Neuronal stem cell (in vitro differentiated cells): ENCODE measurements at regions not wholly inside any gene's neighbourhood (a gene's known extent, or its start where the extent isn't known, plus 50 kb on each side); places are given as distances from the start of the nearest gene placed in this dataset.

ENCODE experiments used
- DNase-seq: peaks from one replicate; pipeline ENCODE4 v3.0.0-alpha.2; 2013; ENCODE audit warnings: low spot score
- H2AFZ ChIP-seq: one replicate; pipeline ENCODE4 v1.6.1; 2013; ENCODE audit warnings: mild to moderate bottlenecking, low read length, inconsistent platforms
- H2AK5ac ChIP-seq: 2 replicates; pipeline ENCODE4 v1.6.1; 2013; ENCODE audit warnings: low read depth, mild to moderate bottlenecking, inconsistent platforms, low read length, moderate library complexity, mixed read lengths
- H2BK120ac ChIP-seq: 2 replicates; pipeline ENCODE4 v1.6.1; 2013; ENCODE audit warnings: low read depth, mild to moderate bottlenecking, inconsistent platforms, low read length, moderate library complexity, mixed read lengths
- H2BK12ac ChIP-seq: one replicate; pipeline ENCODE4 v1.6.1; 2013; ENCODE audit warnings: low read length, inconsistent platforms
- H2BK15ac ChIP-seq: 2 replicates; pipeline ENCODE4 v1.6.1; 2013; ENCODE audit warnings: mild to moderate bottlenecking, low read length, inconsistent platforms, mixed read lengths
- H2BK5ac ChIP-seq: one replicate; pipeline ENCODE4 v1.6.1; 2013; ENCODE audit warnings: inconsistent platforms, mild to moderate bottlenecking, low read length, moderate library complexity
- H3K14ac ChIP-seq: one replicate; pipeline ENCODE4 v1.6.1; 2013; ENCODE audit warnings: low read length, inconsistent platforms
- H3K18ac ChIP-seq: 2 replicates; pipeline ENCODE4 v1.6.1; 2013; ENCODE audit warnings: low read length, inconsistent platforms
- H3K23ac ChIP-seq: 2 replicates; pipeline ENCODE4 v1.6.1; 2013; ENCODE audit warnings: low read depth, mild to moderate bottlenecking, mixed read lengths, low read length, inconsistent platforms; ENCODE audit not compliant: poor library complexity
- H3K27ac ChIP-seq: replicated peaks from 3 replicates; pipeline ENCODE4 v1.5.1; 2013; ENCODE audit warnings: low read length, inconsistent platforms
- H3K27me3 ChIP-seq, 3 experiments: 2 replicates each; pipeline ENCODE4 v1.6.1; 2013; ENCODE audit warnings: low read length in 3 of 3, mild to moderate bottlenecking in 2 of 3, inconsistent platforms in 1 of 3, low read depth in 1 of 3, mixed read lengths in 1 of 3, moderate library complexity in 1 of 3; ENCODE audit not compliant: control insufficient read depth in 3 of 3, insufficient read depth in 3 of 3
- H3K36me3 ChIP-seq, 2 donors: replicated peaks in 1 of 2; 2 replicates each; pipeline ENCODE4 v1.6.1; 2013; ENCODE audit warnings: low read length in 2 of 2; ENCODE audit not compliant: control insufficient read depth in 2 of 2, insufficient read depth in 2 of 2
- H3K4ac ChIP-seq: 2 replicates; pipeline ENCODE4 v1.6.1; 2013; ENCODE audit warnings: inconsistent platforms, mild to moderate bottlenecking, low read length, moderate library complexity
- H3K4me1 ChIP-seq, 2 donors: 1 replicate in 1 of 2; 2 replicates in 1 of 2; pipeline ENCODE4 v1.6.1; 2013; ENCODE audit warnings: low read length in 2 of 2, low read depth in 1 of 2; ENCODE audit not compliant: control insufficient read depth in 2 of 2, insufficient read depth in 1 of 2
- H3K4me2 ChIP-seq: one replicate; pipeline ENCODE4 v1.6.1; 2013; ENCODE audit warnings: mild to moderate bottlenecking, low read length, inconsistent platforms; ENCODE audit not compliant: insufficient read depth, poor library complexity, severe bottlenecking
- H3K4me3 ChIP-seq, 2 donors: 2 replicates each; pipeline ENCODE4 v1.5.1; 2013; ENCODE audit warnings: low read length in 2 of 2, mild to moderate bottlenecking in 2 of 2, inconsistent platforms in 1 of 2, moderate library complexity in 1 of 2
- H3K79me1 ChIP-seq: one replicate; pipeline ENCODE4 v1.6.1; 2013; ENCODE audit warnings: low read depth, mild to moderate bottlenecking, inconsistent platforms, low read length, moderate library complexity
- H3K9ac ChIP-seq: one replicate; pipeline ENCODE4 v1.6.1; 2013; ENCODE audit warnings: mild to moderate bottlenecking, low read depth, low read length, inconsistent platforms; ENCODE audit not compliant: poor library complexity
- H3K9me3 ChIP-seq, 2 donors: replicated peaks in 1 of 2; 2 replicates each; pipeline versions ENCODE3 to v1.6.1; 2013; ENCODE audit warnings: low read length in 2 of 2, mild to moderate bottlenecking in 2 of 2, inconsistent platforms in 1 of 2, low read depth in 1 of 2, mixed read lengths in 1 of 2, moderate library complexity in 1 of 2; ENCODE audit not compliant: control insufficient read depth in 2 of 2, insufficient read depth in 1 of 2
- H4K8ac ChIP-seq: one replicate; pipeline ENCODE4 v1.6.1; 2013; ENCODE audit warnings: low read depth, mild to moderate bottlenecking, inconsistent platforms, low read length, moderate library complexity
- H4K91ac ChIP-seq: one replicate; pipeline ENCODE4 v1.6.1; 2013; ENCODE audit warnings: low read length, low read depth, mild to moderate bottlenecking, inconsistent platforms; ENCODE audit not compliant: poor library complexity
- WGBS, 2 donors: extraction: QIAGEN DNeasy Blood & Tissue Kit; methylation state at CpG; one replicate each; pipeline ENCODE4 v1.1.7; 2013; ENCODE audit warnings: missing lambda C conversion rate in 2 of 2, mixed read lengths in 1 of 2; ENCODE audit not compliant: insufficient read length in 2 of 2, insufficient replicate concordance in 1 of 2; ENCODE audit errors: extremely low coverage in 2 of 2; 5-methylcytosine and 5-hydroxymethylcytosine counted together

DNA sequence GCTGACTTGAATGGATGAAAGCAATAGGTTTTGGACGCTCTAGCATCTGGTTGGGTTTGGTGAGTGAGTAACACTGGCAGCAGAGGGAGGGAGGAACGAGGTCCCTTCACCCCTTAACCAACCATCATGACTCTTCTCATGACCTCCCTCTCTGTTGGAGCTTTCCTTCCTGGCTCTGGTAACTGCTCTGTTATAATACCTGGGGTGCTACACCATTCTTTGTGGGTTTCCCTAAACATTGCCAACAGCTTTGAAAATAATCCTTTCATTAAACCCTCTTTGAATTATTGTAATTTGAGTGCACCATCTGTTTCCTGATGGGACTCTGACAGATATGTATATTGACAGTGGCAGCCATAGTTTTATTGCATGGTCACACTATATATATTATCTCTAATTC is 146.2 kb upstream of the PTPRG start:
- Histone ChIP-seq H2BK120ac (no peak overlapping the region), H3K4me2 (no peak overlapping the region), H3K9ac (no peak overlapping the region), H3K9me3 (no peaks in the 10 kb centered on the region), H3K18ac (no peak overlapping the region), H3K4me3 (no peak overlapping the region), H3K14ac (no peak overlapping the region), H2BK15ac (no peak overlapping the region), H3K23ac (no peak overlapping the region), H4K8ac (no peak overlapping the region), H3K4me1 (no peaks in the 10 kb centered on the region), H3K79me1 (no peaks in the 10 kb centered on the region), H2AFZ (no peak overlapping the region), H2BK5ac (no peak overlapping the region), H3K27me3 (peaks cover 0 to 9% (median 0%) of the 10 kb centered on the region in 3 experiments), H3K36me3 (no peaks in the 10 kb centered on the region), H2AK5ac (no peak overlapping the region), H2BK12ac (no peak overlapping the region), H3K4ac (no peak overlapping the region), H4K91ac (no peak overlapping the region), H3K27ac (no peak overlapping the region)
- no CpG with 5 or more reads among the region's 2 CpGs for WGBS, 2 donors
- no peak for DNase-seq

- no peak overlapping the region for H2BK120ac ChIP-seq
- H3K4me1 ChIP-seq: no peaks in the 10 kb centered on the region
- H3K14ac ChIP-seq: no peak overlapping the region
- no peak overlapping the region for H2AK5ac ChIP-seq
- no peak overlapping the region for H4K8ac ChIP-seq
- no peak overlapping the region for H3K4ac ChIP-seq
- no peak overlapping the region for H3K4me2 ChIP-seq
- no peak overlapping the region for H2BK15ac ChIP-seq
- no peak overlapping the region for H3K9ac ChIP-seq
- H3K79me1 ChIP-seq: no peaks in the 10 kb centered on the region
- no peaks in the 10 kb centered on the region for H3K36me3 ChIP-seq
- H3K9me3 ChIP-seq: no peaks in the 10 kb centered on the region
- H3K4me3 ChIP-seq: no peak overlapping the region
- H4K91ac ChIP-seq: no peak overlapping the region
- no CpG with 5 or more reads among the region's 1 CpG for WGBS, 2 donors
- no peak overlapping the region for H2AFZ ChIP-seq
- no peak overlapping the region for H2BK5ac ChIP-seq
- peaks cover 0 to 9% (median 0%) of the 10 kb centered on the region in 3 experiments for H3K27me3 ChIP-seq
- H2BK12ac ChIP-seq: no peak overlapping the region
- no peak overlapping the region for H3K27ac ChIP-seq
- H3K18ac ChIP-seq: no peak overlapping the region
- no peak overlapping the region for H3K23ac ChIP-seq
- DNase-seq: no peak
Measured at GRCh38 chr3:61416618-61417017, 144.8 kb upstream of the PTPRG start.

- H3K9me3 ChIP-seq: no peaks in the 10 kb centered on the region
- H4K8ac ChIP-seq: no peak overlapping the region
- no peak overlapping the region for H3K14ac ChIP-seq
- H2BK12ac ChIP-seq: no peak overlapping the region
- H2AK5ac ChIP-seq: no peak overlapping the region
- DNase-seq: no peak
- H2BK15ac ChIP-seq: no peak overlapping the region
- H3K4me1 ChIP-seq: no peaks in the 10 kb centered on the region
- H2AFZ ChIP-seq: no peak overlapping the region
- no peak overlapping the region for H3K18ac ChIP-seq
- H3K4ac ChIP-seq: no peak overlapping the region
- H3K4me3 ChIP-seq: no peak overlapping the region
- no peak overlapping the region for H3K23ac ChIP-seq
- H2BK5ac ChIP-seq: no peak overlapping the region
- WGBS, 2 donors: no CpG with 5 or more reads among the region's 2 CpGs
- H3K4me2 ChIP-seq: no peak overlapping the region
- no peak overlapping the region for H2BK120ac ChIP-seq
- H3K27ac ChIP-seq: no peak overlapping the region
- no peaks in the 10 kb centered on the region for H3K36me3 ChIP-seq
- no peak overlapping the region for H3K9ac ChIP-seq
- H3K27me3 ChIP-seq: peaks cover 0 to 9% (median 0%) of the 10 kb centered on the region in 3 experiments
- no peak overlapping the region for H4K91ac ChIP-seq
- H3K79me1 ChIP-seq: no peaks in the 10 kb centered on the region
Measured at GRCh38 chr3:61417352-61417751, 144.0 kb upstream of the PTPRG start.

DNA sequence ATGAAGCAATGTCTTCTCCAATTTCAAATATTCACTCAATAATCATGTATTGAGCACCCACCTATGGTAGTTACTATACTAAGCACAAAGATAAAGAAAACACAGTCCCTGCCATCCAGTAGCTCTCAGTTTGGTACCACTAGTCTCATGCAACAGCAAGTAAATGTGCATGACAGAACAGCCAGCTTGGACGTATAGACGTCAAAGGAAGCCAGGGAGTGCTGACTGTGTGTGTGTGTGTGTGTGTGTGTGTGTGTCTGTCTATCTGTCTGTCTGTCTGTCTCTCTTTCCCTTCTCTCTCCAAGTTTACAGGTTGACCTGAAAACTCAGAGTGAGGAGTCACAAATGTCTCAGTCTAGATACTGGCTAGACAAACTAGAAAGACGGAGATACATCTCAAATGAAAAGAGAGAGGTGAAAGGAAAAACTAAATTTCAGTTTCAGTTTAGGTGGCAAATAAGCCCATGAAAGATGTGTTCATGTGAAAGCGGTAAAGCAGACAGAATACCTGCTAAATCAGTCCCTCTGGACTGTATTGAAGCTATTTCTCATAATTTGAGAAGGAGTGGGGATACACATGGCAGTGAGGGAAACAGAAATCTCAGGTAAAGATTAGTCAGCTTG is 141.1 kb upstream of the PTPRG start:
- Histone ChIP-seq H3K36me3 (no peaks in the 10 kb centered on the region), H2AFZ (no peak overlapping the region), H3K4ac (no peak overlapping the region), H2BK12ac (no peak overlapping the region), H3K27me3 (peaks cover 0 to 8% (median 0%) of the 10 kb centered on the region in 3 experiments), H3K9me3 (no peaks in the 10 kb centered on the region), H3K79me1 (no peaks in the 10 kb centered on the region), H4K91ac (no peak overlapping the region), H2AK5ac (no peak overlapping the region), H3K18ac (no peak overlapping the region), H2BK15ac (no peak overlapping the region), H3K23ac (no peak overlapping the region), H2BK120ac (no peak overlapping the region), H2BK5ac (no peak overlapping the region), H3K27ac (no peak overlapping the region), H4K8ac (no peak overlapping the region), H3K4me3 (no peak overlapping the region), H3K4me2 (no peak overlapping the region), H3K9ac (no peak overlapping the region), H3K4me1 (no peaks in the 10 kb centered on the region), H3K14ac (no peak overlapping the region)
- no CpG with 5 or more reads among the region's 4 CpGs for WGBS, 2 donors
- DNase-seq: no peak
